KMS-11 (cell line): ENCODE measurements at regions not wholly inside any gene's neighbourhood (a gene's known extent, or its start where the extent isn't known, plus 50 kb on each side); places are given as distances from the start of the nearest gene placed in this dataset.

Experiments
- H2AFZ ChIP-seq: fragments of 200-600 bp; sonication (generic); 2 replicates; pipeline ENCODE4 v1.6.1; 2016; ENCODE audit warnings: antibody characterized with exemption, mixed run types, low read depth
- H3K27ac ChIP-seq: fragments of 200-600 bp; sonication (generic); 2 replicates; pipeline ENCODE4 v1.6.1; 2016; ENCODE audit warnings: mild to moderate bottlenecking, mixed run types
- H3K27me3 ChIP-seq: fragments of 200-600 bp; sonication (generic); 2 replicates; pipeline ENCODE4 v1.6.1; 2017; ENCODE audit warnings: mild to moderate bottlenecking, low read depth, mixed run types, moderate library complexity; ENCODE audit not compliant: insufficient read depth
- H3K36me3 ChIP-seq: fragments of 200-600 bp; sonication (generic); 2 replicates; pipeline ENCODE4 v1.6.1; 2017; ENCODE audit warnings: mild to moderate bottlenecking, mixed run types; ENCODE audit not compliant: insufficient read depth
- H3K4me1 ChIP-seq: fragments of 200-600 bp; sonication (generic); 2 replicates; pipeline ENCODE4 v1.6.1; 2016; ENCODE audit warnings: mild to moderate bottlenecking, low read depth, mixed run types; ENCODE audit not compliant: poor library complexity, severe bottlenecking
- H3K4me2 ChIP-seq: fragments of 200-600 bp; sonication (generic); 2 replicates; pipeline ENCODE4 v1.7.0; 2016; ENCODE audit warnings: mild to moderate bottlenecking, mixed run types
- H3K4me3 ChIP-seq: fragments of 200-600 bp; sonication (generic); IDR thresholded peaks from 2 replicates; pipeline ENCODE4 v1.6.1; 2017; ENCODE audit warnings: low read depth, low read length, mixed read lengths; ENCODE audit not compliant: insufficient read depth
- H3K79me2 ChIP-seq: fragments of 200-600 bp; sonication (generic); 2 replicates; pipeline ENCODE4 v1.6.1; 2016; ENCODE audit warnings: low read depth, mixed run types; ENCODE audit not compliant: insufficient read depth
- H3K9ac ChIP-seq: fragments of 200-600 bp; sonication (generic); 2 replicates; pipeline ENCODE4 v1.6.1; 2016; ENCODE audit warnings: mild to moderate bottlenecking, mixed run types
- H4K20me1 ChIP-seq: fragments of 200-600 bp; sonication (generic); 2 replicates; pipeline ENCODE4 v1.6.1; 2016; ENCODE audit warnings: mild to moderate bottlenecking, mixed run types; ENCODE audit not compliant: insufficient read depth
- CTCF ChIP-seq: fragments of 200-600 bp; sonication (generic); conservative IDR thresholded peaks from 2 replicates; pipeline ENCODE4 v1.6.1; 2017; ENCODE audit warnings: low read depth, mild to moderate bottlenecking, antibody characterized with exemption, low read length, moderate library complexity, mixed read lengths

DNA sequence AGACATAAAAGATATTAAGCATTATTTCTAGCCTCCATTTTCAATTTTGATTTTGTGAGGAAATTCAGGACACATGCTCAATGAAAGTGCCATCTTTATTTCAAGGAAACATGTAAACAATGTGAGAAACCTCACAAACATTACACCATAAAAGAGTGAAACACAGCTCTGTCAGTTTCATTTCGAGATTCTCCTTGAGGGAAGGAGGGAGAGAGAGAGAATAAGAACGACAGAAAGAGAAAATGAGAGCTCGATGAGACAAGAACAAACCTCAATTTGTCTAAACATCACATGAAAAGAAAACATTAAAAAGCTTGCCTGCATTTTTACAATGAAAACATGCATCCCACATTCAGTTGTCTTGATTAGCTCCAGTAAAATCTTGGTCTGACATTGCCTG, 553.5 kb upstream of the MEF2C start:
- Histone ChIP-seq H3K9ac (peak overlapping the region; percentile 14; the same call in 1 of the 2 replicates), H3K4me2 (peak overlapping the region; percentile 74), H3K4me1 (peaks cover 95% of the 10 kb centered on the region), H4K20me1 (no peaks in the 10 kb centered on the region), H3K36me3 (no peaks in the 10 kb centered on the region), H3K4me3 (no peak overlapping the region), H3K79me2 (no peaks in the 10 kb centered on the region), H3K27me3 (no peaks in the 10 kb centered on the region), H3K27ac (peak overlapping the region; percentile 71), H2AFZ (peak overlapping the region; percentile 15; the same call in 1 of the 2 replicates)
- no peak for TF ChIP-seq CTCF

GRCh38 chr5:89435347-89435746, 552.4 kb upstream of the MEF2C start:
- H2AFZ ChIP-seq, result peak overlapping the region; percentile 15; the same call in 1 of the 2 replicates
- no peaks in the 10 kb centered on the region for H3K79me2 ChIP-seq
- H3K9ac ChIP-seq, result peak overlapping the region; percentile 14
- H3K4me2 ChIP-seq, result peak overlapping the region; percentile 74
- H4K20me1 ChIP-seq, result no peaks in the 10 kb centered on the region
- no peaks in the 10 kb centered on the region for H3K27me3 ChIP-seq
- H3K36me3 ChIP-seq, result no peaks in the 10 kb centered on the region
- H3K4me3 ChIP-seq, result no peak overlapping the region
- peaks cover 89% of the 10 kb centered on the region for H3K4me1 ChIP-seq
- peak overlapping the region; percentile 71 for H3K27ac ChIP-seq
- TF ChIP-seq CTCF, result no peak

GRCh38 chr5:89428624-89429023, 545.6 kb upstream of the MEF2C start:
- no peak overlapping the region for H3K4me2 ChIP-seq
- no peak overlapping the region for H3K4me3 ChIP-seq

DNA sequence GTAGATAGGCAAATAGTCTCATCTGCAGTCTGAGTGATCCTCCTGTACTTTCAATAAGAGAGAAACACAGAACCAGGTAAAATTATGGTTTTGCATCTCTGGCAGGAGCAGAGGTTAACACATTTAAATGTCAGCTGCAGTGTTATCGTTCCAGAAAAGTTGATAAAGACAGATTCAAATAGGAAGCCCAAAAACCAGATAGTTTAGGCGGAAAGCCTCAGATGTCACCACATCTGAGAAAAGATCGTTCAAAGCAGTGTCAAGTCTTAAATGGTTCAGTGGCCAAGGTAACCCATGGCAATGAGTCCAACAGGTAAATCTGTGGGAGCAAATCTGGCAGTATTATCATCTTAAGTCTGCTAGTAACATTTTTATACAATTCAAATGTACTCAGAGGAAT, 542.1 kb upstream of the MEF2C start:
- no peak overlapping the region for H3K27ac ChIP-seq
- H4K20me1 ChIP-seq, result no peaks in the 10 kb centered on the region
- H3K79me2 ChIP-seq, result no peaks in the 10 kb centered on the region
- H3K4me3 ChIP-seq, result no peak overlapping the region
- no peaks in the 10 kb centered on the region for H3K27me3 ChIP-seq
- no peaks in the 10 kb centered on the region for H3K36me3 ChIP-seq
- H3K4me1 ChIP-seq, result peaks cover 15% of the 10 kb centered on the region
- no peak overlapping the region for H3K4me2 ChIP-seq
- H2AFZ ChIP-seq, result no peak overlapping the region
- no peak for TF ChIP-seq CTCF
- no peak overlapping the region for H3K9ac ChIP-seq

More at GRCh38 chr5:89428624-89429023, 545.6 kb upstream of the MEF2C start:
- Histone ChIP-seq H4K20me1 (no peaks in the 10 kb centered on the region), H3K4me1 (peaks cover 27% of the 10 kb centered on the region), H3K79me2 (no peaks in the 10 kb centered on the region), H3K27ac (no peak overlapping the region), H2AFZ (no peak overlapping the region), H3K36me3 (no peaks in the 10 kb centered on the region), H3K9ac (no peak overlapping the region), H3K27me3 (no peaks in the 10 kb centered on the region)
- no peak for TF ChIP-seq CTCF
